HEK293 (cell line): ENCODE measurements at regions not wholly inside any gene's neighbourhood (a gene's known extent, or its start where the extent isn't known, plus 50 kb on each side); places are given as distances from the start of the nearest gene placed in this dataset.

Source experiments
- CTCF ChIA-PET: fragments of 350-600 bp; formaldehyde crosslinking; extraction: SDS; loops from one replicate; lab custom pipeline; 2021; ENCODE audit warnings: antibody characterized with exemption; lab: Yijun Ruan, JAX
- POLR2A ChIA-PET: fragments of 300-600 bp; formaldehyde crosslinking; extraction: SDS; loops from one replicate; lab custom pipeline; 2020; ENCODE audit warnings: antibody characterized with exemption, inconsistent platforms; lab: Yijun Ruan, JAX
- H3K27ac ChIP-seq: fragments of 200-500 bp; sonication (Bioruptor generic); 2 replicates; pipeline ENCODE4 v1.5.1; 2014; ENCODE audit warnings: low read depth, low read length, control low read depth, inconsistent platforms; ENCODE audit errors: extremely low read depth
- H3K36me3 ChIP-seq, 2 experiments: fragments of 200-500 bp in 1 of 2; sonication (Bioruptor generic) in 1 of 2; 1 replicate in 1 of 2; 2 replicates in 1 of 2; pipeline ENCODE4 v1.5.1; 2014 to 2017; ENCODE audit warnings: inconsistent platforms in 2 of 2, low read length in 2 of 2; ENCODE audit not compliant: control insufficient read depth in 2 of 2, insufficient read depth in 1 of 2
- H3K4me1 ChIP-seq: fragments of 200-500 bp; sonication (Bioruptor generic); 2 replicates; pipeline ENCODE4 v1.5.1; 2014; ENCODE audit warnings: mild to moderate bottlenecking, low read length, inconsistent platforms; ENCODE audit not compliant: control insufficient read depth, insufficient read depth
- H3K4me3 ChIP-seq: 2 replicates; pipeline ENCODE4 v1.5.1; 2011; ENCODE audit warnings: low read depth, mild to moderate bottlenecking, control low read depth, low read length, moderate library complexity
- H3K9me3 ChIP-seq: fragments of 200-500 bp; sonication (Bioruptor generic); 2 replicates; pipeline ENCODE4 v1.5.1; 2014; ENCODE audit warnings: low read depth, low read length, inconsistent platforms; ENCODE audit not compliant: control insufficient read depth, insufficient read depth
- GLIS1 ChIP-seq: fragments of 450-650 bp; formaldehyde crosslinking; IDR thresholded peaks from 2 replicates; pipeline ENCODE4 v1.5.1; 2016; ENCODE audit warnings: missing biosample characterization, missing genetic modification characterization
- KLF1 ChIP-seq: fragments of 450-650 bp; formaldehyde crosslinking; IDR thresholded peaks from 2 replicates; pipeline ENCODE4 v1.5.1; 2016; ENCODE audit warnings: missing biosample characterization, missing genetic modification characterization
- KLF8 ChIP-seq: fragments of 450-650 bp; formaldehyde crosslinking; IDR thresholded peaks from 2 replicates; pipeline ENCODE4 v1.5.1; 2016; ENCODE audit warnings: missing biosample characterization, missing genetic modification characterization
- ZBTB21 ChIP-seq: fragments of 450-650 bp; formaldehyde crosslinking; IDR thresholded peaks from 2 replicates; pipeline ENCODE4 v1.5.1; 2017; ENCODE audit warnings: missing biosample characterization, missing genetic modification characterization
- ZEB2 ChIP-seq: fragments of 450-650 bp; formaldehyde crosslinking; IDR thresholded peaks from 2 replicates; pipeline ENCODE4 v1.5.1; 2016; ENCODE audit warnings: missing biosample characterization, missing genetic modification characterization
- ZIC2 ChIP-seq: fragments of 450-650 bp; formaldehyde crosslinking; IDR thresholded peaks from 2 replicates; pipeline ENCODE4 v1.5.1; 2016; ENCODE audit warnings: missing biosample characterization, missing genetic modification characterization
- ZNF169 ChIP-seq: fragments of 450-650 bp; formaldehyde crosslinking; IDR thresholded peaks from 2 replicates; pipeline ENCODE4 v1.5.1; 2016; ENCODE audit warnings: missing biosample characterization, missing genetic modification characterization
- ZNF394 ChIP-seq: fragments of 450-650 bp; formaldehyde crosslinking; IDR thresholded peaks from 2 replicates; pipeline ENCODE4 v1.5.1; 2016; ENCODE audit warnings: missing biosample characterization, missing genetic modification characterization, mild to moderate bottlenecking, moderate library complexity, borderline replicate concordance
- ZNF624 ChIP-seq: fragments of 450-650 bp; formaldehyde crosslinking; IDR thresholded peaks from 2 replicates; pipeline ENCODE4 v1.5.1; 2017; ENCODE audit warnings: missing biosample characterization, missing genetic modification characterization
- TF ChIP-seq, protein P1 (sequence below): fragments of 450-650 bp; formaldehyde crosslinking; IDR thresholded peaks from 2 replicates; pipeline ENCODE4 v1.5.1; 2016; ENCODE audit warnings: missing biosample characterization, missing genetic modification characterization, borderline replicate concordance
- TF ChIP-seq, protein P2 (sequence below): fragments of 450-650 bp; formaldehyde crosslinking; IDR thresholded peaks from 2 replicates; pipeline ENCODE4 v1.5.1; 2016; ENCODE audit warnings: missing biosample characterization, missing genetic modification characterization, borderline replicate concordance
- TF ChIP-seq, protein P3 (sequence below): fragments of 450-650 bp; formaldehyde crosslinking; IDR thresholded peaks from 2 replicates; pipeline ENCODE4 v1.5.1; 2016; ENCODE audit warnings: missing biosample characterization, missing genetic modification characterization
- TF ChIP-seq, protein P4 (sequence below): fragments of 450-650 bp; formaldehyde crosslinking; IDR thresholded peaks from 2 replicates; pipeline ENCODE4 v1.5.1; 2016; ENCODE audit warnings: missing biosample characterization, missing genetic modification characterization, borderline replicate concordance
- TF ChIP-seq, protein P5 (sequence below): fragments of 450-650 bp; formaldehyde crosslinking; IDR thresholded peaks from 2 replicates; pipeline ENCODE4 v1.5.1; 2016; ENCODE audit warnings: missing biosample characterization, missing genetic modification characterization

DNA sequence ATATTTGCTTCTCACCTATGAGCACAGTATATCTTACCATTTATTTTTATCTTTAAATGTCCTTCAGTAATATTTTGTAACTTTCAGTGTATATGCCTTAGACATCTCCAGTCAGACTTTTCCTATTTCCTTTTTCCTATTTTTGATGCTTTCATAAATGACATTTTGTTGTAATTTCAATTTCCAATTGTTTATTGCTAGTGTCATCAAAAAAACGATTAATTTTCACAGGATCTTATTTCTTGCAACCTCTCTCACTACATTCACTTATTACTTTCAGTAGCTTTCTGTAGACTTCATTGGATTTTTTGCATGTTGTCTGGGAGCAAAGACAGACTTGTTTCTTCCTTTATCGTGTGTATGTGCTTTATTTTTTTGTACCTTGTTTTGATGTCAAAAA lies 602.4 kb downstream of the AJAP1 start:
- CTCF ChIA-PET, result no interaction called here
- H3K4me3 ChIP-seq, result no peak overlapping the region
- no peak for TF ChIP-seq GLIS1 (tag by site-specific recombination)
- TF ChIP-seq KLF8 (tag by site-specific recombination), result no peak
- TF ChIP-seq ZNF624 (tag by site-specific recombination), result no peak
- TF ChIP-seq, protein P1, sequence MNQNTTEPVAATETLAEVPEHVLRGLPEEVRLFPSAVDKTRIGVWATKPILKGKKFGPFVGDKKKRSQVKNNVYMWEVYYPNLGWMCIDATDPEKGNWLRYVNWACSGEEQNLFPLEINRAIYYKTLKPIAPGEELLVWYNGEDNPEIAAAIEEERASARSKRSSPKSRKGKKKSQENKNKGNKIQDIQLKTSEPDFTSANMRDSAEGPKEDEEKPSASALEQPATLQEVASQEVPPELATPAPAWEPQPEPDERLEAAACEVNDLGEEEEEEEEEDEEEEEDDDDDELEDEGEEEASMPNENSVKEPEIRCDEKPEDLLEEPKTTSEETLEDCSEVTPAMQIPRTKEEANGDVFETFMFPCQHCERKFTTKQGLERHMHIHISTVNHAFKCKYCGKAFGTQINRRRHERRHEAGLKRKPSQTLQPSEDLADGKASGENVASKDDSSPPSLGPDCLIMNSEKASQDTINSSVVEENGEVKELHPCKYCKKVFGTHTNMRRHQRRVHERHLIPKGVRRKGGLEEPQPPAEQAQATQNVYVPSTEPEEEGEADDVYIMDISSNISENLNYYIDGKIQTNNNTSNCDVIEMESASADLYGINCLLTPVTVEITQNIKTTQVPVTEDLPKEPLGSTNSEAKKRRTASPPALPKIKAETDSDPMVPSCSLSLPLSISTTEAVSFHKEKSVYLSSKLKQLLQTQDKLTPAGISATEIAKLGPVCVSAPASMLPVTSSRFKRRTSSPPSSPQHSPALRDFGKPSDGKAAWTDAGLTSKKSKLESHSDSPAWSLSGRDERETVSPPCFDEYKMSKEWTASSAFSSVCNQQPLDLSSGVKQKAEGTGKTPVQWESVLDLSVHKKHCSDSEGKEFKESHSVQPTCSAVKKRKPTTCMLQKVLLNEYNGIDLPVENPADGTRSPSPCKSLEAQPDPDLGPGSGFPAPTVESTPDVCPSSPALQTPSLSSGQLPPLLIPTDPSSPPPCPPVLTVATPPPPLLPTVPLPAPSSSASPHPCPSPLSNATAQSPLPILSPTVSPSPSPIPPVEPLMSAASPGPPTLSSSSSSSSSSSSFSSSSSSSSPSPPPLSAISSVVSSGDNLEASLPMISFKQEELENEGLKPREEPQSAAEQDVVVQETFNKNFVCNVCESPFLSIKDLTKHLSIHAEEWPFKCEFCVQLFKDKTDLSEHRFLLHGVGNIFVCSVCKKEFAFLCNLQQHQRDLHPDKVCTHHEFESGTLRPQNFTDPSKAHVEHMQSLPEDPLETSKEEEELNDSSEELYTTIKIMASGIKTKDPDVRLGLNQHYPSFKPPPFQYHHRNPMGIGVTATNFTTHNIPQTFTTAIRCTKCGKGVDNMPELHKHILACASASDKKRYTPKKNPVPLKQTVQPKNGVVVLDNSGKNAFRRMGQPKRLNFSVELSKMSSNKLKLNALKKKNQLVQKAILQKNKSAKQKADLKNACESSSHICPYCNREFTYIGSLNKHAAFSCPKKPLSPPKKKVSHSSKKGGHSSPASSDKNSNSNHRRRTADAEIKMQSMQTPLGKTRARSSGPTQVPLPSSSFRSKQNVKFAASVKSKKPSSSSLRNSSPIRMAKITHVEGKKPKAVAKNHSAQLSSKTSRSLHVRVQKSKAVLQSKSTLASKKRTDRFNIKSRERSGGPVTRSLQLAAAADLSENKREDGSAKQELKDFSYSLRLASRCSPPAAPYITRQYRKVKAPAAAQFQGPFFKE (tag by site-specific recombination), result no peak
- TF ChIP-seq KLF1 (tag by site-specific recombination), result no peak
- no peak for TF ChIP-seq ZIC2 (tag by site-specific recombination)
- TF ChIP-seq, protein P2, sequence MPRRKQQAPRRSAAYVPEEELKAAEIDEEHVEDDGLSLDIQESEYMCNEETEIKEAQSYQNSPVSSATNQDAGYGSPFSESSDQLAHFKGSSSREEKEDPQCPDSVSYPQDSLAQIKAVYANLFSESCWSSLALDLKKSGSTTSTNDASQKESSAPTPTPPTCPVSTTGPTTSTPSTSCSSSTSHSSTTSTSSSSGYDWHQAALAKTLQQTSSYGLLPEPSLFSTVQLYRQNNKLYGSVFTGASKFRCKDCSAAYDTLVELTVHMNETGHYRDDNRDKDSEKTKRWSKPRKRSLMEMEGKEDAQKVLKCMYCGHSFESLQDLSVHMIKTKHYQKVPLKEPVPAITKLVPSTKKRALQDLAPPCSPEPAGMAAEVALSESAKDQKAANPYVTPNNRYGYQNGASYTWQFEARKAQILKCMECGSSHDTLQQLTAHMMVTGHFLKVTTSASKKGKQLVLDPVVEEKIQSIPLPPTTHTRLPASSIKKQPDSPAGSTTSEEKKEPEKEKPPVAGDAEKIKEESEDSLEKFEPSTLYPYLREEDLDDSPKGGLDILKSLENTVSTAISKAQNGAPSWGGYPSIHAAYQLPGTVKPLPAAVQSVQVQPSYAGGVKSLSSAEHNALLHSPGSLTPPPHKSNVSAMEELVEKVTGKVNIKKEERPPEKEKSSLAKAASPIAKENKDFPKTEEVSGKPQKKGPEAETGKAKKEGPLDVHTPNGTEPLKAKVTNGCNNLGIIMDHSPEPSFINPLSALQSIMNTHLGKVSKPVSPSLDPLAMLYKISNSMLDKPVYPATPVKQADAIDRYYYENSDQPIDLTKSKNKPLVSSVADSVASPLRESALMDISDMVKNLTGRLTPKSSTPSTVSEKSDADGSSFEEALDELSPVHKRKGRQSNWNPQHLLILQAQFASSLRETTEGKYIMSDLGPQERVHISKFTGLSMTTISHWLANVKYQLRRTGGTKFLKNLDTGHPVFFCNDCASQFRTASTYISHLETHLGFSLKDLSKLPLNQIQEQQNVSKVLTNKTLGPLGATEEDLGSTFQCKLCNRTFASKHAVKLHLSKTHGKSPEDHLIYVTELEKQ (tag by site-specific recombination), result no peak
- no peak for TF ChIP-seq ZNF394 (tag by site-specific recombination)
- TF ChIP-seq ZEB2 (tag by site-specific recombination), result no peak
- TF ChIP-seq, protein P3, sequence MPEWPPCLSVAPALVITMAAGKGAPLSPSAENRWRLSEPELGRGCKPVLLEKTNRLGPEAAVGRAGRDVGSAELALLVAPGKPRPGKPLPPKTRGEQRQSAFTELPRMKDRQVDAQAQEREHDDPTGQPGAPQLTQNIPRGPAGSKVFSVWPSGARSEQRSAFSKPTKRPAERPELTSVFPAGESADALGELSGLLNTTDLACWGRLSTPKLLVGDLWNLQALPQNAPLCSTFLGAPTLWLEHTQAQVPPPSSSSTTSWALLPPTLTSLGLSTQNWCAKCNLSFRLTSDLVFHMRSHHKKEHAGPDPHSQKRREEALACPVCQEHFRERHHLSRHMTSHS (tag by site-specific recombination), result no peak
- TF ChIP-seq, protein P4, sequence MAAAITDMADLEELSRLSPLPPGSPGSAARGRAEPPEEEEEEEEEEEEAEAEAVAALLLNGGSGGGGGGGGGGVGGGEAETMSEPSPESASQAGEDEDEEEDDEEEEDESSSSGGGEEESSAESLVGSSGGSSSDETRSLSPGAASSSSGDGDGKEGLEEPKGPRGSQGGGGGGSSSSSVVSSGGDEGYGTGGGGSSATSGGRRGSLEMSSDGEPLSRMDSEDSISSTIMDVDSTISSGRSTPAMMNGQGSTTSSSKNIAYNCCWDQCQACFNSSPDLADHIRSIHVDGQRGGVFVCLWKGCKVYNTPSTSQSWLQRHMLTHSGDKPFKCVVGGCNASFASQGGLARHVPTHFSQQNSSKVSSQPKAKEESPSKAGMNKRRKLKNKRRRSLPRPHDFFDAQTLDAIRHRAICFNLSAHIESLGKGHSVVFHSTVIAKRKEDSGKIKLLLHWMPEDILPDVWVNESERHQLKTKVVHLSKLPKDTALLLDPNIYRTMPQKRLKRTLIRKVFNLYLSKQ (tag by site-specific recombination), result no peak
- no peak for TF ChIP-seq ZNF169 (tag by site-specific recombination)
- no peak for TF ChIP-seq ZBTB21 (tag by site-specific recombination)
- TF ChIP-seq, protein P5, sequence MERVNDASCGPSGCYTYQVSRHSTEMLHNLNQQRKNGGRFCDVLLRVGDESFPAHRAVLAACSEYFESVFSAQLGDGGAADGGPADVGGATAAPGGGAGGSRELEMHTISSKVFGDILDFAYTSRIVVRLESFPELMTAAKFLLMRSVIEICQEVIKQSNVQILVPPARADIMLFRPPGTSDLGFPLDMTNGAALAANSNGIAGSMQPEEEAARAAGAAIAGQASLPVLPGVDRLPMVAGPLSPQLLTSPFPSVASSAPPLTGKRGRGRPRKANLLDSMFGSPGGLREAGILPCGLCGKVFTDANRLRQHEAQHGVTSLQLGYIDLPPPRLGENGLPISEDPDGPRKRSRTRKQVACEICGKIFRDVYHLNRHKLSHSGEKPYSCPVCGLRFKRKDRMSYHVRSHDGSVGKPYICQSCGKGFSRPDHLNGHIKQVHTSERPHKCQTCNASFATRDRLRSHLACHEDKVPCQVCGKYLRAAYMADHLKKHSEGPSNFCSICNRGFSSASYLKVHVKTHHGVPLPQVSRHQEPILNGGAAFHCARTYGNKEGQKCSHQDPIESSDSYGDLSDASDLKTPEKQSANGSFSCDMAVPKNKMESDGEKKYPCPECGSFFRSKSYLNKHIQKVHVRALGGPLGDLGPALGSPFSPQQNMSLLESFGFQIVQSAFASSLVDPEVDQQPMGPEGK, result no peak
- TF ChIP-seq, all 188 proteins: peak for 0
- POLR2A ChIA-PET, result no interaction called here
- Histone ChIP-seq H3K27ac (no peak overlapping the region), H3K4me1 (no peaks in the 10 kb centered on the region), H3K9me3 (no peaks in the 10 kb centered on the region), H3K36me3 (no peaks in the 10 kb centered on the region)
